ENCODE measurements at regions not wholly inside any gene's neighbourhood (a gene's known extent, or its start where the extent isn't known, plus 50 kb on each side); places are given as distances from the start of the nearest gene placed in this dataset.

DNA sequence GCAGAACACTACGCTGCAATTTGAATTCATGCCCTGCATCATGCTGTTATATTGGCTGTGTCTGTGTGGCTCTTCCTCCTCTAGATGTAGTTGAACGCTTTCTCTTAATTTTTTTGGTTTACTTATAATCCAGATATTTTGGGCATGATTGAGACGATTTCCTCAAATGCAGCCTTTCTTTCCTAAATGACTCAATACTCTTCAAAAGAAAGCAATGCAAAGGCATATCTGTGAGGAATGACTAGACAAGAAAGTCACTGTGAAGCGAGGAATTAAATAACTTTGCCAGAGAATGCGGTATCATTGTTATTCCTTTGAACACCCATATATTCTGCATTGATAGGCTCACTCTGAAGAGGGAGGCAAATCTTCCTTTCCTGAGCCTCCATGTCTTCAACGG lies 152.8 kb downstream of the YIPF5 start:
- no peak for TF ChIP-seq ZBTB33 (IDR thresholded peaks at IDR 0.05; ENCODE audit: borderline replicate concordance, low read depth)
- TF ChIP-seq, protein P1, sequence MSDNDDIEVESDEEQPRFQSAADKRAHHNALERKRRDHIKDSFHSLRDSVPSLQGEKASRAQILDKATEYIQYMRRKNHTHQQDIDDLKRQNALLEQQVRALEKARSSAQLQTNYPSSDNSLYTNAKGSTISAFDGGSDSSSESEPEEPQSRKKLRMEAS (IDR thresholded peaks at IDR 0.05; ENCODE audit: low read depth): no peak
- TF ChIP-seq, protein P2, sequence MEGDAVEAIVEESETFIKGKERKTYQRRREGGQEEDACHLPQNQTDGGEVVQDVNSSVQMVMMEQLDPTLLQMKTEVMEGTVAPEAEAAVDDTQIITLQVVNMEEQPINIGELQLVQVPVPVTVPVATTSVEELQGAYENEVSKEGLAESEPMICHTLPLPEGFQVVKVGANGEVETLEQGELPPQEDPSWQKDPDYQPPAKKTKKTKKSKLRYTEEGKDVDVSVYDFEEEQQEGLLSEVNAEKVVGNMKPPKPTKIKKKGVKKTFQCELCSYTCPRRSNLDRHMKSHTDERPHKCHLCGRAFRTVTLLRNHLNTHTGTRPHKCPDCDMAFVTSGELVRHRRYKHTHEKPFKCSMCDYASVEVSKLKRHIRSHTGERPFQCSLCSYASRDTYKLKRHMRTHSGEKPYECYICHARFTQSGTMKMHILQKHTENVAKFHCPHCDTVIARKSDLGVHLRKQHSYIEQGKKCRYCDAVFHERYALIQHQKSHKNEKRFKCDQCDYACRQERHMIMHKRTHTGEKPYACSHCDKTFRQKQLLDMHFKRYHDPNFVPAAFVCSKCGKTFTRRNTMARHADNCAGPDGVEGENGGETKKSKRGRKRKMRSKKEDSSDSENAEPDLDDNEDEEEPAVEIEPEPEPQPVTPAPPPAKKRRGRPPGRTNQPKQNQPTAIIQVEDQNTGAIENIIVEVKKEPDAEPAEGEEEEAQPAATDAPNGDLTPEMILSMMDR (IDR thresholded peaks at IDR 0.05): no peak
- no peak for TF ChIP-seq EP300 (IDR thresholded peaks at IDR 0.05; ENCODE audit: borderline replicate concordance in 1 of 2, low read depth in 1 of 2, low read length in 1 of 2)
- TF ChIP-seq ELF1 (IDR thresholded peaks at IDR 0.05): no peak
- TF ChIP-seq MEF2A (IDR thresholded peaks at IDR 0.05; ENCODE audit: borderline replicate concordance, low read depth): no peak
- no peak for TF ChIP-seq IRF3 (IDR thresholded peaks at IDR 0.05; ENCODE audit: low read depth, low read length)
- TF ChIP-seq POLR2AphosphoS5 (IDR thresholded peaks at IDR 0.05; ENCODE audit: low read depth, low read length): no peak
- no peak for TF ChIP-seq REST (IDR thresholded peaks at IDR 0.05; ENCODE audit: low read depth, low read length)
- TF ChIP-seq YY1 (IDR thresholded peaks at IDR 0.05; ENCODE audit: low read depth): no peak
- TF ChIP-seq TAF1 (IDR thresholded peaks at IDR 0.05; ENCODE audit: borderline replicate concordance, low read depth, low read length): no peak
